GM21367 (cell line): ENCODE measurements at regions not wholly inside any gene's neighbourhood (a gene's known extent, or its start where the extent isn't known, plus 50 kb on each side); places are given as distances from the start of the nearest gene placed in this dataset.
"Not testable (repeated sequence)": the region's sequence is repeated elsewhere in the genome, so short reads cannot be mapped to it uniquely, and the experiment has no call there.

ENCODE experiments used
- ATAC-seq: cut with Tn5 transposase; IDR thresholded peaks from one replicate; pipeline ENCODE4 v1.9.1; 2021; ENCODE audit not compliant: unreplicated experiment

- ATAC-seq, result no peak
Observed at GRCh38 chr6:6748001-6748400, 159.5 kb downstream of the LY86 start.

- ATAC-seq, result no peak
Observed at GRCh38 chr6:6749702-6750491, 161.4 kb downstream of the LY86 start.

- ATAC-seq, result no peak
Observed at GRCh38 chr6:6750594-6751265, 162.2 kb downstream of the LY86 start.

GRCh38 chr6:6751266-6751596 lies 162.7 kb downstream of the LY86 start:
- no peak for ATAC-seq

- ATAC-seq, result no peak
Observed at GRCh38 chr6:6751619-6752023, 163.1 kb downstream of the LY86 start.

GRCh38 chr6:6752129-6752528 lies 163.6 kb downstream of the LY86 start:
- no peak for ATAC-seq

- no peak for ATAC-seq
Observed at GRCh38 chr6:6753301-6753700, 164.8 kb downstream of the LY86 start.

- no peak for ATAC-seq
Observed at GRCh38 chr6:6756526-6756925, 168.0 kb downstream of the LY86 start.

GRCh38 chr6:6758546-6758914 lies 170.0 kb downstream of the LY86 start:
- ATAC-seq, result no peak

- ATAC-seq, result peak; percentile 78
Observed at GRCh38 chr6:6758915-6759654, 170.6 kb downstream of the LY86 start.

GRCh38 chr6:6760002-6760401 lies 171.5 kb downstream of the LY86 start:
- no peak for ATAC-seq

- not testable (repeated sequence) for ATAC-seq
Observed at GRCh38 chr6:6762566-6762965, 174.0 kb downstream of the LY86 start.

GRCh38 chr6:6764764-6765434 lies 176.4 kb downstream of the LY86 start:
- ATAC-seq, result no peak

GRCh38 chr6:6766230-6766905 lies 177.8 kb downstream of the LY86 start:
- no peak for ATAC-seq

GRCh38 chr6:6769466-6769865 lies 180.9 kb downstream of the LY86 start:
- ATAC-seq, result no peak

- ATAC-seq, result no peak
Observed at GRCh38 chr6:6771224-6771945, 182.9 kb downstream of the LY86 start.

- no peak for ATAC-seq
Observed at GRCh38 chr6:6771964-6772363, 183.4 kb downstream of the LY86 start.

- ATAC-seq, result no peak
Observed at GRCh38 chr6:6772751-6773150, 184.2 kb downstream of the LY86 start.

GRCh38 chr6:6775074-6775473 lies 186.6 kb downstream of the LY86 start:
- no peak for ATAC-seq

GRCh38 chr6:6780231-6780630 lies 191.7 kb downstream of the LY86 start:
- ATAC-seq, result no peak
